Panc1 (cell line): ENCODE measurements at regions not wholly inside any gene's neighbourhood (a gene's known extent, or its start where the extent isn't known, plus 50 kb on each side); places are given as distances from the start of the nearest gene placed in this dataset.

ENCODE experiments used
- POLR2AphosphoS5 ChIP-seq: IDR thresholded peaks from 2 replicates; pipeline ENCODE4 v1.6.1; 2012; ENCODE audit warnings: mild to moderate bottlenecking, low read depth, low read length, moderate library complexity
- TF ChIP-seq, protein P1 (sequence below): fragments of 450-650 bp; IDR thresholded peaks from 2 replicates; pipeline ENCODE4 v1.5.1; 2017; ENCODE audit warnings: mild to moderate bottlenecking

DNA sequence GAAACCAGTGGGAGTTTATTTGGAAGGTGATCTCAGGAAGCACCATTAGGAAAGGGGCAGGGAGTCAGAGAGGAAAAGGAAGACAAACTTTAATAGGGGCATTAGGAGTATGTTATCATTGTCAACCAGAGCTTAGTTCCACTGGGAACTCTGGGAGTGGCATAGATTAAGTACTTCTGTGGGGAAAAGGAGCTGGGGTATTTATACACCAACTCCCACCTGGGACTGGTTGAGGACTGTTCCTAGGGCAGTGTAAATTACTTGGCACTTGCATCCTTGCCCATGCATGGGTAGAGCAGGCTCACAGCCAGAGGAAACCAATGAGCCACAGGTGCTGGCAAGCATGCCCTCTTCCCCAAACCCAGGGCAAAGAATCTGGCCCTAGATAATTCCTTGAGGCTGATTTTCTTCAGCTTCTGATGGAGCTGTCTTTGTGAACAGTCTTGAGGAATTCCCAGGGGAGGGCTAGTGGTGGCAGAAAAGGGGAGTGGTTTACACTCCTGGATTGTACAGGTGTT is 541.2 kb downstream of the MIAT start:
- no peak for TF ChIP-seq POLR2AphosphoS5
- TF ChIP-seq, protein P1, sequence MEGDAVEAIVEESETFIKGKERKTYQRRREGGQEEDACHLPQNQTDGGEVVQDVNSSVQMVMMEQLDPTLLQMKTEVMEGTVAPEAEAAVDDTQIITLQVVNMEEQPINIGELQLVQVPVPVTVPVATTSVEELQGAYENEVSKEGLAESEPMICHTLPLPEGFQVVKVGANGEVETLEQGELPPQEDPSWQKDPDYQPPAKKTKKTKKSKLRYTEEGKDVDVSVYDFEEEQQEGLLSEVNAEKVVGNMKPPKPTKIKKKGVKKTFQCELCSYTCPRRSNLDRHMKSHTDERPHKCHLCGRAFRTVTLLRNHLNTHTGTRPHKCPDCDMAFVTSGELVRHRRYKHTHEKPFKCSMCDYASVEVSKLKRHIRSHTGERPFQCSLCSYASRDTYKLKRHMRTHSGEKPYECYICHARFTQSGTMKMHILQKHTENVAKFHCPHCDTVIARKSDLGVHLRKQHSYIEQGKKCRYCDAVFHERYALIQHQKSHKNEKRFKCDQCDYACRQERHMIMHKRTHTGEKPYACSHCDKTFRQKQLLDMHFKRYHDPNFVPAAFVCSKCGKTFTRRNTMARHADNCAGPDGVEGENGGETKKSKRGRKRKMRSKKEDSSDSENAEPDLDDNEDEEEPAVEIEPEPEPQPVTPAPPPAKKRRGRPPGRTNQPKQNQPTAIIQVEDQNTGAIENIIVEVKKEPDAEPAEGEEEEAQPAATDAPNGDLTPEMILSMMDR = no peak
